OCI-LY7 (cell line): ENCODE measurements at regions not wholly inside any gene's neighbourhood (a gene's known extent, or its start where the extent isn't known, plus 50 kb on each side); places are given as distances from the start of the nearest gene placed in this dataset.

ENCODE experiments used
- CTCF ChIP-seq: fragments of 200-600 bp; sonication (generic); conservative IDR thresholded peaks from 2 replicates; pipeline ENCODE4 v1.5.1; 2014; ENCODE audit warnings: mild to moderate bottlenecking, antibody characterized with exemption, low read length, moderate library complexity, mixed read lengths
- EZH2phosphoT487 ChIP-seq: fragments of 200-600 bp; sonication (generic); IDR thresholded peaks from 2 replicates; pipeline ENCODE4 v1.6.1; 2018; ENCODE audit warnings: low read depth, borderline replicate concordance, mild to moderate bottlenecking, mixed run types, antibody characterized with exemption, low read length, moderate library complexity, mixed read lengths

DNA sequence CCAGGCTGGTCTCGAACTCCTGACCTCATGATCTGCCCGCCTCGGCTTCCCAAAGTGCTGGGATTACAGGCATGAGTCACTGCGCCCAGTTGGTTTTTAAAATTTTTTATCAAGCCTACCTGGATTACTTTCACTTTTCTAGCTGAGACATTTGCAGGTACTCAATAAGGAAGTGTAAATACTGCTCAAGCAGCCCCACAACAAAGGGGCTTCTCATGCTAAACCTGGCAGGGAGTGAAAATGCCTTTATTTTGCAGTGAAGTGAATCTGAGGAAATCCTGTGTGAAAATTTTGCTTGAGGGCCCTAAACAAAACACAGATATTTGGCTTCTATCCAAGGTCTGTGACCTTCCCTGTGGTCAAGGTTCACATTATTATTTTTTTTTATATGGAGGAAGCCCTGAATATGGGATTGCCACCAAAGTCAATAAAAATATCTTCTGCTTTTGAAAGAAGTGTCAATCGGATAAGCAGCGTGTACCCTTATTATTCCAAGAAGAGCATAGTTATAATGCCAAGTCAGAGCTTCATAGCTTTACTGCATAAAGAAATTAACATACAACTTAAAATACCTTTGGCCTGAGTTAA is 481.0 kb downstream of the SH2D1A start:
- TF ChIP-seq CTCF (no peak), EZH2phosphoT487 (no peak)
